A673 (cell line): ENCODE measurements at regions not wholly inside any gene's neighbourhood (a gene's known extent, or its start where the extent isn't known, plus 50 kb on each side); places are given as distances from the start of the nearest gene placed in this dataset.

Experiments
- EZH2 ChIP-seq: fragments of 200-600 bp; sonication (generic); IDR thresholded peaks from 2 replicates; pipeline ENCODE4 v1.6.1; 2017; ENCODE audit warnings: borderline replicate concordance, low read depth, mild to moderate bottlenecking, mixed read lengths, antibody characterized with exemption, low read length; ENCODE audit not compliant: poor library complexity, severe bottlenecking
- TF ChIP-seq, protein P1 (sequence below): fragments of 300-800, 200-600 bp; sonication (generic); conservative IDR thresholded peaks from 2 replicates; pipeline ENCODE4 v1.5.1; 2017; ENCODE audit warnings: low read depth, mild to moderate bottlenecking, antibody characterized with exemption, low read length, moderate library complexity, mixed read lengths

DNA sequence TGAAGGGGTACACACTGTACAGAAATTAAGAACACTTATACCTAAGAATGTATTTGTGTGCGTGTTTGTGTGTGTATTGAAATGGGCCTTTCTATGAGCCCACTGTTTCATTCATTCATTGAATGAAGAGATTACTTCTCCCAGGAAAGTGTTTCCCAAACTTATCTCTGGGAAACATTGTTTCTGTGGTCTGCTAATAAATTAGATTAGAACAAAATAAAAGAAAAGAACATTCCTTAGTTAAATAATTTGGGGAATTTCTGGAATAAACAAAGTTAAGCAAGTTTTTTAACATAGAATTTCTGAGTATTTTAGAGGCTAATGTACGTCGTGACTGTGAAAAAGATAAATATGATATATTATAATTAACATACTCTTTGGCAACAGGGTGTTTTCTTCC lies 402.4 kb upstream of the CDH11 start:
- TF ChIP-seq, protein P1, sequence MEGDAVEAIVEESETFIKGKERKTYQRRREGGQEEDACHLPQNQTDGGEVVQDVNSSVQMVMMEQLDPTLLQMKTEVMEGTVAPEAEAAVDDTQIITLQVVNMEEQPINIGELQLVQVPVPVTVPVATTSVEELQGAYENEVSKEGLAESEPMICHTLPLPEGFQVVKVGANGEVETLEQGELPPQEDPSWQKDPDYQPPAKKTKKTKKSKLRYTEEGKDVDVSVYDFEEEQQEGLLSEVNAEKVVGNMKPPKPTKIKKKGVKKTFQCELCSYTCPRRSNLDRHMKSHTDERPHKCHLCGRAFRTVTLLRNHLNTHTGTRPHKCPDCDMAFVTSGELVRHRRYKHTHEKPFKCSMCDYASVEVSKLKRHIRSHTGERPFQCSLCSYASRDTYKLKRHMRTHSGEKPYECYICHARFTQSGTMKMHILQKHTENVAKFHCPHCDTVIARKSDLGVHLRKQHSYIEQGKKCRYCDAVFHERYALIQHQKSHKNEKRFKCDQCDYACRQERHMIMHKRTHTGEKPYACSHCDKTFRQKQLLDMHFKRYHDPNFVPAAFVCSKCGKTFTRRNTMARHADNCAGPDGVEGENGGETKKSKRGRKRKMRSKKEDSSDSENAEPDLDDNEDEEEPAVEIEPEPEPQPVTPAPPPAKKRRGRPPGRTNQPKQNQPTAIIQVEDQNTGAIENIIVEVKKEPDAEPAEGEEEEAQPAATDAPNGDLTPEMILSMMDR: no peak
- no peak for TF ChIP-seq EZH2
